K562 (cell line): ENCODE measurements at regions not wholly inside any gene's neighbourhood (a gene's known extent, or its start where the extent isn't known, plus 50 kb on each side); places are given as distances from the start of the nearest gene placed in this dataset.

Source experiments
- CEBPZ ChIP-seq: fragments of 150-350 bp; IDR thresholded peaks from 2 replicates; pipeline ENCODE4 v1.6.1; 2014; ENCODE audit warnings: low read depth, mild to moderate bottlenecking, low read length, borderline replicate concordance
- CHD1 ChIP-seq: fragments of 200-600 bp; sonication (generic); IDR thresholded peaks from one replicate; pipeline ENCODE4 v1.6.1; 2012; ENCODE audit warnings: mild to moderate bottlenecking, moderate library complexity, low read length, inconsistent platforms
- CHD2 ChIP-seq: IDR thresholded peaks from 2 replicates; pipeline ENCODE4 v1.6.1; 2011; ENCODE audit warnings: low read depth, low read length
- HNRNPL ChIP-seq: fragments of 200-400 bp; formaldehyde crosslinking; IDR thresholded peaks from 2 replicates; pipeline ENCODE4 v1.6.1; 2017; ENCODE audit warnings: low read depth, mild to moderate bottlenecking, low read length
- NBN ChIP-seq: fragments of 450-650 bp; IDR thresholded peaks from 2 replicates; pipeline ENCODE4 v1.6.1; 2016; ENCODE audit warnings: low read depth, mild to moderate bottlenecking
- NFRKB ChIP-seq: fragments of 450-650 bp; IDR thresholded peaks from 2 replicates; pipeline ENCODE4 v1.6.1; 2016; ENCODE audit warnings: low read depth
- RFX5 ChIP-seq: IDR thresholded peaks from 2 replicates; pipeline ENCODE4 v1.6.1; 2011; ENCODE audit warnings: low read depth, mild to moderate bottlenecking, improper control_type of control experiment, low read length
- U2AF1 ChIP-seq: fragments of 200-400 bp; formaldehyde crosslinking; optimal IDR thresholded peaks from 2 replicates; pipeline ENCODE3; 2017; ENCODE audit warnings: mild to moderate bottlenecking, low read depth, low read length, moderate library complexity
- TF ChIP-seq, protein P1 (sequence below), 3 experiments: IDR thresholded peaks in 2 of 3; conservative IDR thresholded peaks in 1 of 3; 2 replicates each; pipeline ENCODE4 v1.5.1; 2011 to 2012; ENCODE audit warnings: low read length in 3 of 3, mild to moderate bottlenecking in 3 of 3, control low read depth in 2 of 3, improper control_type of control experiment in 1 of 3, inconsistent platforms in 1 of 3, low read depth in 1 of 3, mixed read lengths in 1 of 3, moderate library complexity in 1 of 3; ENCODE audit not compliant: insufficient read depth in 2 of 3

DNA sequence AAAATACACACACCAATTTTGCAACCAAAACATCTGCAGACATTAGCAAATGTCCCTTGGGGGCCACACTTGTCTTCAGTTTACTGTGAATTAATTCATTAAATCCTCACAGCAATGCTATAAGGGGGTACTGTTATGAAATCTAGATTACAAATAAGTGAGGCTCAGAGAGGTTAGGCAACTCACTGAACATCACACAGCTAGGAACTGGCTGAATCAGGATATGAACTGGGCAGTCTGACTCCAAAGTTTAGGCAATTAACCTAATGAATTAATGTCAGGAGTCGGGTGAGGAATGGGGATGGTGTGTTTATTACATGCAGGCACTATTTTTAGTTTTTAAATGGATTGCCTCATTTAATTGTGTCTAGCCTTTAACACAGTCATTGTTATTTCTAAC, 305.7 kb upstream of the XYLT1 start:
- no peak for TF ChIP-seq RFX5
- no peak for TF ChIP-seq NBN
- no peak for TF ChIP-seq CHD2
- TF ChIP-seq CEBPZ, result no peak
- no peak for TF ChIP-seq U2AF1
- TF ChIP-seq NFRKB, result no peak
- no peak for TF ChIP-seq CHD1
- TF ChIP-seq HNRNPL, result no peak
- TF ChIP-seq, protein P1, sequence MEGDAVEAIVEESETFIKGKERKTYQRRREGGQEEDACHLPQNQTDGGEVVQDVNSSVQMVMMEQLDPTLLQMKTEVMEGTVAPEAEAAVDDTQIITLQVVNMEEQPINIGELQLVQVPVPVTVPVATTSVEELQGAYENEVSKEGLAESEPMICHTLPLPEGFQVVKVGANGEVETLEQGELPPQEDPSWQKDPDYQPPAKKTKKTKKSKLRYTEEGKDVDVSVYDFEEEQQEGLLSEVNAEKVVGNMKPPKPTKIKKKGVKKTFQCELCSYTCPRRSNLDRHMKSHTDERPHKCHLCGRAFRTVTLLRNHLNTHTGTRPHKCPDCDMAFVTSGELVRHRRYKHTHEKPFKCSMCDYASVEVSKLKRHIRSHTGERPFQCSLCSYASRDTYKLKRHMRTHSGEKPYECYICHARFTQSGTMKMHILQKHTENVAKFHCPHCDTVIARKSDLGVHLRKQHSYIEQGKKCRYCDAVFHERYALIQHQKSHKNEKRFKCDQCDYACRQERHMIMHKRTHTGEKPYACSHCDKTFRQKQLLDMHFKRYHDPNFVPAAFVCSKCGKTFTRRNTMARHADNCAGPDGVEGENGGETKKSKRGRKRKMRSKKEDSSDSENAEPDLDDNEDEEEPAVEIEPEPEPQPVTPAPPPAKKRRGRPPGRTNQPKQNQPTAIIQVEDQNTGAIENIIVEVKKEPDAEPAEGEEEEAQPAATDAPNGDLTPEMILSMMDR (IDR thresholded peaks at IDR 0.05 in 2 of 3, conservative IDR thresholded peaks at IDR 0.05 in 1 of 3; ENCODE audit: insufficient read depth in 2 of 3, low read depth in 1 of 3, low read length in 3 of 3), result no peak
